GM23338 (cell line): ENCODE measurements at regions not wholly inside any gene's neighbourhood (a gene's known extent, or its start where the extent isn't known, plus 50 kb on each side); places are given as distances from the start of the nearest gene placed in this dataset.
A peak's percentile ranks its signal among the peaks of the same experiment; 100 is the strongest.

Source experiments
- ATAC-seq: fragments of 200-7000 bp; cut with Tn5 transposase; 3 replicates; pipeline ENCODE4 v1.9.1; 2020
- DNase-seq: peaks from one replicate; pipeline ENCODE4 v3.0.0-alpha.2; 2015; ENCODE audit warnings: low spot score
- H2AFZ ChIP-seq: fragments of 200-600 bp; sonication (generic); 2 replicates; pipeline ENCODE4 v1.8.0; 2016; ENCODE audit warnings: antibody characterized with exemption, mild to moderate bottlenecking, moderate library complexity
- H3F3A ChIP-seq: fragments of 200-600 bp; sonication (generic); replicated peaks from 2 replicates; pipeline ENCODE4 v1.8.0; 2017; ENCODE audit warnings: antibody characterized with exemption, mixed run types, low read depth
- H3K27ac ChIP-seq: fragments of 200-600 bp; sonication (generic); 2 replicates; pipeline ENCODE4 v1.6.1; 2016; ENCODE audit warnings: low read depth
- H3K27me3 ChIP-seq: fragments of 200-600 bp; sonication (generic); 2 replicates; pipeline ENCODE4 v1.8.0; 2016; ENCODE audit warnings: mild to moderate bottlenecking, mixed run types, moderate library complexity; ENCODE audit not compliant: insufficient read depth
- H3K36me3 ChIP-seq: fragments of 200-600 bp; sonication (generic); 2 replicates; pipeline ENCODE4 v1.8.0; 2016; ENCODE audit warnings: mild to moderate bottlenecking; ENCODE audit not compliant: insufficient read depth
- H3K4me1 ChIP-seq: fragments of 200-600 bp; sonication (generic); 2 replicates; pipeline ENCODE4 v1.8.0; 2016; ENCODE audit warnings: mild to moderate bottlenecking, moderate library complexity; ENCODE audit not compliant: insufficient read depth
- H3K4me2 ChIP-seq: fragments of 200-600 bp; sonication (generic); 2 replicates; pipeline ENCODE4 v1.7.1; 2017; ENCODE audit warnings: mixed run types
- H3K4me3 ChIP-seq: fragments of 200-600 bp; sonication (generic); 2 replicates; pipeline ENCODE4 v1.6.1; 2016; ENCODE audit warnings: mixed run types
- H3K79me2 ChIP-seq: fragments of 200-600 bp; sonication (generic); replicated peaks from 2 replicates; pipeline ENCODE4 v1.8.0; 2017; ENCODE audit warnings: mild to moderate bottlenecking; ENCODE audit not compliant: insufficient read depth
- H3K9me2 ChIP-seq: fragments of 200-600 bp; sonication (generic); 2 replicates; pipeline ENCODE4 v1.8.0; 2017; ENCODE audit not compliant: insufficient read depth
- H4K20me1 ChIP-seq: fragments of 200-600 bp; sonication (generic); replicated peaks from 2 replicates; pipeline ENCODE4 v1.8.0; 2017; ENCODE audit warnings: mild to moderate bottlenecking; ENCODE audit not compliant: insufficient read depth
- H3K27ac Mint-ChIP-seq: 2 replicates; pipeline ENCODE4 v1.8.0; 2020; ENCODE audit warnings: inconsistent platforms, mild to moderate bottlenecking, moderate library complexity, mixed read lengths
- H3K27me3 Mint-ChIP-seq: 3 replicates; pipeline ENCODE4 v1.8.0; 2022; ENCODE audit warnings: low read depth, mild to moderate bottlenecking, moderate library complexity, mixed read lengths, inconsistent platforms; ENCODE audit not compliant: insufficient read depth, poor library complexity
- H3K36me3 Mint-ChIP-seq: 3 replicates; pipeline ENCODE4 v1.8.0; 2021; ENCODE audit warnings: low read depth, mild to moderate bottlenecking, inconsistent platforms, moderate library complexity, mixed read lengths
- H3K4me1 Mint-ChIP-seq: 3 replicates; pipeline ENCODE4 v1.8.0; 2020; ENCODE audit warnings: mild to moderate bottlenecking, inconsistent platforms, mixed read lengths
- H3K4me3 Mint-ChIP-seq: 3 replicates; pipeline ENCODE4 v1.8.0; 2021; ENCODE audit warnings: moderate library complexity, mild to moderate bottlenecking, inconsistent platforms, mixed read lengths
- H3K9me3 Mint-ChIP-seq: 3 replicates; pipeline ENCODE4 v1.8.0; 2020; ENCODE audit warnings: moderate library complexity, mild to moderate bottlenecking, inconsistent platforms, mixed read lengths
- CREB1 ChIP-seq: fragments of 250-450 bp; sonication (Bioruptor Pico); IDR thresholded peaks from 2 replicates; pipeline ENCODE4 v1.5.0; 2020; ENCODE audit warnings: low read depth, mild to moderate bottlenecking, moderate library complexity
- CTCF ChIP-seq, 2 experiments: fragments of 200-600 bp in 1 of 2; sonication (generic) in 1 of 2; conservative IDR thresholded peaks; 2 replicates each; pipeline versions ENCODE4 v1.5.1 to v1.6.1; 2016 to 2017; ENCODE audit warnings: antibody characterized with exemption in 2 of 2, low read depth in 2 of 2, mild to moderate bottlenecking in 2 of 2, moderate library complexity in 1 of 2
- ETS1 ChIP-seq: IDR thresholded peaks from 2 replicates; pipeline ENCODE4 v1.6.1; 2016; ENCODE audit warnings: antibody characterized with exemption
- EZH2 ChIP-seq: fragments of 200-600 bp; sonication (generic); IDR thresholded peaks from one replicate; pipeline ENCODE4 v1.8.0; 2017; ENCODE audit warnings: antibody characterized with exemption, mild to moderate bottlenecking, low read depth; ENCODE audit not compliant: unreplicated experiment
- EZH2phosphoT487 ChIP-seq: fragments of 200-600 bp; sonication (generic); IDR thresholded peaks from one replicate; pipeline ENCODE4 v1.8.1; 2018; ENCODE audit warnings: antibody characterized with exemption; ENCODE audit not compliant: unreplicated experiment
- JUNB ChIP-seq: IDR thresholded peaks from one replicate; pipeline ENCODE4 v1.6.1; 2016; ENCODE audit warnings: antibody characterized with exemption; ENCODE audit not compliant: unreplicated experiment
- NANOG ChIP-seq: IDR thresholded peaks from 2 replicates; pipeline ENCODE4 v1.6.1; 2016; ENCODE audit warnings: antibody characterized with exemption, borderline replicate concordance
- POLR2AphosphoS5 ChIP-seq: IDR thresholded peaks from 2 replicates; pipeline ENCODE4 v1.6.1; 2016; ENCODE audit warnings: antibody characterized with exemption, low read depth
- REST ChIP-seq: IDR thresholded peaks from one replicate; pipeline ENCODE4 v1.6.1; 2018; ENCODE audit warnings: antibody characterized with exemption; ENCODE audit not compliant: unreplicated experiment
- STAT1 ChIP-seq: IDR thresholded peaks from one replicate; pipeline ENCODE4 v1.6.1; 2016; ENCODE audit warnings: antibody characterized with exemption; ENCODE audit not compliant: unreplicated experiment
- ZNF114 ChIP-seq: fragments of 250-450 bp; sonication (Bioruptor Pico); IDR thresholded peaks from 2 replicates; pipeline ENCODE4 v1.5.0; 2020; ENCODE audit warnings: mild to moderate bottlenecking, moderate library complexity
- ZNF331 ChIP-seq: fragments of 250-450 bp; sonication (Bioruptor Pico); IDR thresholded peaks from 2 replicates; pipeline ENCODE4 v1.5.0; 2020; ENCODE audit warnings: low read depth, mild to moderate bottlenecking, moderate library complexity
- ZNF462 ChIP-seq: fragments of 250-450 bp; sonication (Bioruptor Pico); IDR thresholded peaks from 2 replicates; pipeline ENCODE4 v1.5.0; 2020; ENCODE audit warnings: mild to moderate bottlenecking, moderate library complexity

GRCh38 chr15:66647358-66647757 lies 54.7 kb upstream of the SMAD6 start:
- H3K4me3 ChIP-seq = no peak overlapping the region
- H3K27ac ChIP-seq = no peak overlapping the region
- peak overlapping the region; percentile 43; the same call in 1 of the 2 replicates for H2AFZ ChIP-seq
- TF ChIP-seq POLR2AphosphoS5 = no peak
- no peak for TF ChIP-seq EZH2
- TF ChIP-seq JUNB = no peak
- no peak for TF ChIP-seq EZH2phosphoT487
- TF ChIP-seq ETS1 = no peak
- no peak for TF ChIP-seq CTCF (conservative IDR thresholded peaks at IDR 0.05; ENCODE audit: low read depth in 2 of 2)
- TF ChIP-seq ZNF462 (CRISPR knock-in tag) = no peak
- TF ChIP-seq STAT1 = no peak
- no peak for TF ChIP-seq NANOG
- no peak for TF ChIP-seq ZNF331 (CRISPR knock-in tag)
- TF ChIP-seq REST = no peak
- TF ChIP-seq ZNF114 (CRISPR knock-in tag) = no peak
- no peak for TF ChIP-seq CREB1 (CRISPR knock-in tag)
- no peaks in the 10 kb centered on the region for H3K36me3 ChIP-seq
- peaks cover 13% of the 10 kb centered on the region for H3K27me3 Mint-ChIP-seq
- no peaks in the 10 kb centered on the region for H3K27me3 ChIP-seq
- no peak for DNase-seq
- H4K20me1 ChIP-seq = no peaks in the 10 kb centered on the region
- H3K4me1 Mint-ChIP-seq = peaks cover 19% of the 10 kb centered on the region
- H3K4me2 ChIP-seq = no peak overlapping the region
- no peaks in the 10 kb centered on the region for H3K9me2 ChIP-seq
- H3K4me1 ChIP-seq = peaks cover 7% of the 10 kb centered on the region; the same call in 1 of the 2 replicates
- no peaks in the 10 kb centered on the region for H3K36me3 Mint-ChIP-seq
- no peaks in the 10 kb centered on the region for H3K79me2 ChIP-seq
- H3K9me3 Mint-ChIP-seq = no peaks in the 10 kb centered on the region
- no peak overlapping the region for H3K4me3 Mint-ChIP-seq
- no peaks in the 10 kb centered on the region for H3F3A ChIP-seq
- peak; percentile 25 for ATAC-seq
- H3K27ac Mint-ChIP-seq = no peak overlapping the region
